HepG2 (cell line): ENCODE measurements at regions not wholly inside any gene's neighbourhood (a gene's known extent, or its start where the extent isn't known, plus 50 kb on each side); places are given as distances from the start of the nearest gene placed in this dataset.
"Not testable (repeated sequence)": the region's sequence is repeated elsewhere in the genome, so short reads cannot be mapped to it uniquely, and the experiment has no call there.

Source experiments
- CTCF ChIP-seq: sonication (generic); formaldehyde crosslinking; IDR thresholded peaks from 2 replicates; pipeline ENCODE4 v1.5.0; 2020; ENCODE audit warnings: mild to moderate bottlenecking, missing genetic modification reagents, moderate library complexity
- POLR2A ChIP-seq, 2 experiments: IDR thresholded peaks; 2 replicates each; pipeline ENCODE4 v1.6.1; 2011; ENCODE audit warnings: low read depth in 2 of 2, low read length in 2 of 2, mild to moderate bottlenecking in 1 of 2, moderate library complexity in 1 of 2; ENCODE audit not compliant: insufficient read depth in 1 of 2
- ZBTB46 ChIP-seq: sonication (generic); formaldehyde crosslinking; IDR thresholded peaks from 2 replicates; pipeline ENCODE4 v1.4.0; 2020; ENCODE audit warnings: mild to moderate bottlenecking, missing genetic modification reagents, borderline replicate concordance

GRCh38 chr15:69769336-69769735 lies 316.7 kb downstream of the RPLP1 start:
- TF ChIP-seq POLR2A (IDR thresholded peaks at IDR 0.05; ENCODE audit: insufficient read depth in 1 of 2, low read depth in 2 of 2, low read length in 2 of 2); ZBTB46 (CRISPR knock-in tag); CTCF (CRISPR knock-in tag): not testable (repeated sequence)
